HL-60 (cell line): ENCODE measurements at regions not wholly inside any gene's neighbourhood (a gene's known extent, or its start where the extent isn't known, plus 50 kb on each side); places are given as distances from the start of the nearest gene placed in this dataset.

Experiments used
- DNase-seq, 2 experiments: peaks; one replicate each; pipeline ENCODE4 v3.0.0-alpha.2; 2010 to 2020; ENCODE audit warnings: low read depth in 1 of 2, low spot score in 1 of 2
- H3K27ac ChIP-seq: fragments of 250-450 bp; sonication (Bioruptor Pico); replicated peaks from 2 replicates; pipeline ENCODE4 v1.5.1; 2020; ENCODE audit warnings: mild to moderate bottlenecking, moderate library complexity
- H3K27me3 ChIP-seq: fragments of 250-450 bp; sonication (Bioruptor Pico); 2 replicates; pipeline ENCODE4 v1.5.1; 2021; ENCODE audit warnings: mild to moderate bottlenecking, moderate library complexity; ENCODE audit not compliant: insufficient read depth, poor library complexity, severe bottlenecking
- H3K4me3 ChIP-seq: replicated peaks from 2 replicates; pipeline ENCODE4 v1.5.1; 2011; ENCODE audit warnings: mild to moderate bottlenecking, control low read depth, low read length; ENCODE audit not compliant: insufficient read depth
- GABPA ChIP-seq: IDR thresholded peaks from 2 replicates; pipeline ENCODE4 v1.6.1; 2012; ENCODE audit warnings: low read depth
- POLR2AphosphoS5 ChIP-seq: IDR thresholded peaks from 2 replicates; pipeline ENCODE4 v1.6.1; 2012; ENCODE audit warnings: low read depth
- REST ChIP-seq: IDR thresholded peaks from 2 replicates; pipeline ENCODE4 v1.6.1; 2012; ENCODE audit warnings: low read depth; ENCODE audit not compliant: insufficient replicate concordance
- SPI1 ChIP-seq: IDR thresholded peaks from 2 replicates; pipeline ENCODE4 v1.6.1; 2012; ENCODE audit warnings: low read depth, mild to moderate bottlenecking, borderline replicate concordance
- TF ChIP-seq, protein P1 (sequence below): IDR thresholded peaks from one replicate; pipeline ENCODE4 v1.5.1; 2011; ENCODE audit warnings: low read length, control low read depth, inconsistent platforms; ENCODE audit not compliant: insufficient read depth

DNA sequence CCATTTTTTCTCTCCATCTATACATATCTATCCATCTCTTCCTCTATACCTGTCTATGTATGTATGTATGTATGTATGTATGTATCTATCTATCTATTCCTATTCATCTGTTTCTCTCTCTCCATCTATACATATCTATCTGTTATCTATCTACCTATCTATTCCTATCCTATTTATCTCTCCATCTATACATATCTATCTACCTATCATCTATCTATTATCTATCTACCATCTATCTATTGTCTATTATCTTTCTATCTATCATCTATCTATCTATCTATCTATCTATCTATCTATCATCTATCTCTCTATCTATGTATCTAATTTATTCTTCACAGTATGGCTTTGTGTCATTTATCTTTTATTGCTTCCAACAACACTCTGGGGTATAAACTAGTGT is 1124.4 kb downstream of the TYW1 start:
- H3K27me3 ChIP-seq: no peaks in the 10 kb centered on the region
- no peak overlapping the region for H3K4me3 ChIP-seq
- H3K27ac ChIP-seq: no peak overlapping the region
- DNase-seq: no peak
- TF ChIP-seq, protein P1, sequence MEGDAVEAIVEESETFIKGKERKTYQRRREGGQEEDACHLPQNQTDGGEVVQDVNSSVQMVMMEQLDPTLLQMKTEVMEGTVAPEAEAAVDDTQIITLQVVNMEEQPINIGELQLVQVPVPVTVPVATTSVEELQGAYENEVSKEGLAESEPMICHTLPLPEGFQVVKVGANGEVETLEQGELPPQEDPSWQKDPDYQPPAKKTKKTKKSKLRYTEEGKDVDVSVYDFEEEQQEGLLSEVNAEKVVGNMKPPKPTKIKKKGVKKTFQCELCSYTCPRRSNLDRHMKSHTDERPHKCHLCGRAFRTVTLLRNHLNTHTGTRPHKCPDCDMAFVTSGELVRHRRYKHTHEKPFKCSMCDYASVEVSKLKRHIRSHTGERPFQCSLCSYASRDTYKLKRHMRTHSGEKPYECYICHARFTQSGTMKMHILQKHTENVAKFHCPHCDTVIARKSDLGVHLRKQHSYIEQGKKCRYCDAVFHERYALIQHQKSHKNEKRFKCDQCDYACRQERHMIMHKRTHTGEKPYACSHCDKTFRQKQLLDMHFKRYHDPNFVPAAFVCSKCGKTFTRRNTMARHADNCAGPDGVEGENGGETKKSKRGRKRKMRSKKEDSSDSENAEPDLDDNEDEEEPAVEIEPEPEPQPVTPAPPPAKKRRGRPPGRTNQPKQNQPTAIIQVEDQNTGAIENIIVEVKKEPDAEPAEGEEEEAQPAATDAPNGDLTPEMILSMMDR: no peak
- no peak for TF ChIP-seq POLR2AphosphoS5
- TF ChIP-seq GABPA: no peak
- no peak for TF ChIP-seq REST
- TF ChIP-seq SPI1: no peak

- Histone ChIP-seq H3K27ac (no peak overlapping the region), H3K4me3 (no peak overlapping the region), H3K27me3 (no peaks in the 10 kb centered on the region)
- no peak for TF ChIP-seq SPI1
- TF ChIP-seq, protein P1: no peak
- no peak for TF ChIP-seq REST
- TF ChIP-seq GABPA: no peak
- TF ChIP-seq POLR2AphosphoS5: no peak
- no peak for DNase-seq
Measured at GRCh38 chr7:68121655-68122054, 1125.0 kb downstream of the TYW1 start.

- Histone ChIP-seq H3K4me3 (no peak overlapping the region), H3K27me3 (no peaks in the 10 kb centered on the region), H3K27ac (no peak overlapping the region)
- TF ChIP-seq GABPA: no peak
- no peak for TF ChIP-seq SPI1
- TF ChIP-seq REST: no peak
- TF ChIP-seq, protein P1: no peak
- no peak for TF ChIP-seq POLR2AphosphoS5
- DNase-seq: no peak
Measured at GRCh38 chr7:68122801-68123200, 1126.2 kb downstream of the TYW1 start.
